SK-N-SH treated with all-trans-retinoic acid at 6 μM for 48 hours (cell line): ENCODE measurements at regions not wholly inside any gene's neighbourhood (a gene's known extent, or its start where the extent isn't known, plus 50 kb on each side); places are given as distances from the start of the nearest gene placed in this dataset.

ENCODE experiments used
- CREB5 ChIP-seq: fragments of 250-450 bp; sonication (Bioruptor Pico); IDR thresholded peaks from 2 replicates; pipeline ENCODE4 v1.5.1; 2020; ENCODE audit warnings: low read depth, mild to moderate bottlenecking, moderate library complexity
- CSRNP3 ChIP-seq: fragments of 250-450 bp; sonication (Bioruptor Pico); IDR thresholded peaks from 2 replicates; pipeline ENCODE4 v1.5.1; 2021; ENCODE audit warnings: mild to moderate bottlenecking, moderate library complexity
- RARB ChIP-seq: fragments of 250-450 bp; sonication (Bioruptor Pico); IDR thresholded peaks from 2 replicates; pipeline ENCODE4 v1.8.0; 2021; ENCODE audit warnings: mild to moderate bottlenecking, moderate library complexity
- TCF4 ChIP-seq: fragments of 250-450 bp; sonication (Bioruptor Pico); IDR thresholded peaks from 2 replicates; pipeline ENCODE4 v1.8.0; 2021; ENCODE audit warnings: mild to moderate bottlenecking, moderate library complexity, borderline replicate concordance
- TOX ChIP-seq: fragments of 250-450 bp; sonication (Bioruptor Pico); IDR thresholded peaks from 2 replicates; pipeline ENCODE4 v1.8.0; 2021; ENCODE audit warnings: mild to moderate bottlenecking, moderate library complexity, borderline replicate concordance
- ZFP3 ChIP-seq: fragments of 250-450 bp; sonication (Bioruptor Pico); IDR thresholded peaks from 2 replicates; pipeline ENCODE4 v1.5.0; 2020; ENCODE audit warnings: mild to moderate bottlenecking, moderate library complexity
- ZNF565 ChIP-seq: fragments of 450-650 bp; formaldehyde crosslinking; conservative IDR thresholded peaks from 2 replicates; pipeline ENCODE4 v1.5.0; 2020; ENCODE audit warnings: low read depth, mild to moderate bottlenecking, moderate library complexity
- TF ChIP-seq, protein P1 (sequence below): fragments of 250-450 bp; sonication (Bioruptor Pico); IDR thresholded peaks from 2 replicates; pipeline ENCODE4 v1.8.0; 2021; ENCODE audit warnings: low read depth, mild to moderate bottlenecking, moderate library complexity, borderline replicate concordance

- TF ChIP-seq ZNF565 (CRISPR knock-in tag), result no peak
- TF ChIP-seq, protein P1, sequence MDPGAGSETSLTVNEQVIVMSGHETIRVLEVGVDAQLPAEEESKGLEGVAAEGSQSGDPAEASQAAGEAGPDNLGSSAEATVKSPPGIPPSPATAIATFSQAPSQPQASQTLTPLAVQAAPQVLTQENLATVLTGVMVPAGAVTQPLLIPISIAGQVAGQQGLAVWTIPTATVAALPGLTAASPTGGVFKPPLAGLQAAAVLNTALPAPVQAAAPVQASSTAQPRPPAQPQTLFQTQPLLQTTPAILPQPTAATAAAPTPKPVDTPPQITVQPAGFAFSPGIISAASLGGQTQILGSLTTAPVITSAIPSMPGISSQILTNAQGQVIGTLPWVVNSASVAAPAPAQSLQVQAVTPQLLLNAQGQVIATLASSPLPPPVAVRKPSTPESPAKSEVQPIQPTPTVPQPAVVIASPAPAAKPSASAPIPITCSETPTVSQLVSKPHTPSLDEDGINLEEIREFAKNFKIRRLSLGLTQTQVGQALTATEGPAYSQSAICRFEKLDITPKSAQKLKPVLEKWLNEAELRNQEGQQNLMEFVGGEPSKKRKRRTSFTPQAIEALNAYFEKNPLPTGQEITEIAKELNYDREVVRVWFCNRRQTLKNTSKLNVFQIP (CRISPR knock-in tag), result no peak
- TF ChIP-seq CSRNP3 (CRISPR knock-in tag), result no peak
- TF ChIP-seq TOX (CRISPR knock-in tag), result no peak
- TF ChIP-seq RARB (CRISPR knock-in tag), result no peak
- TF ChIP-seq ZFP3 (CRISPR knock-in tag), result no peak
- TF ChIP-seq TCF4 (CRISPR knock-in tag), result no peak
- no peak for TF ChIP-seq CREB5
Observed at GRCh38 chr16:17526956-17527937, 56.5 kb upstream of the XYLT1 start.
